Activated CD4-positive, alpha-beta T cell treated with anti-CD3 and anti-CD28 coated beads for 4 hours (primary cell): ENCODE measurements at regions not wholly inside any gene's neighbourhood (a gene's known extent, or its start where the extent isn't known, plus 50 kb on each side); places are given as distances from the start of the nearest gene placed in this dataset.
A peak's percentile ranks its signal among the peaks of the same experiment; 100 is the strongest.

Experiments
- DNase-seq, 2 donors: peaks; one replicate each; pipeline ENCODE4 v3.0.0-alpha.2; 2020

GRCh38 chr11:19558189-19558986 lies 154.2 kb upstream of the NAV2 start:
- DNase-seq = no peak

GRCh38 chr11:19557720-19558140 lies 154.9 kb upstream of the NAV2 start:
- DNase-seq = peak; percentile 52 to 59

GRCh38 chr11:19557185-19557584 lies 155.5 kb upstream of the NAV2 start:
- DNase-seq = no peak

- DNase-seq = no peak
Observed at GRCh38 chr11:19555266-19555665, 157.4 kb upstream of the NAV2 start.

- DNase-seq = peak; percentile 56 to 59
Observed at GRCh38 chr11:19553683-19554333, 158.8 kb upstream of the NAV2 start.

GRCh38 chr11:19552656-19553260 lies 159.9 kb upstream of the NAV2 start:
- no peak for DNase-seq

- DNase-seq = no peak
Observed at GRCh38 chr11:19552161-19552560, 160.5 kb upstream of the NAV2 start.

GRCh38 chr11:19551457-19551856 lies 161.2 kb upstream of the NAV2 start:
- no peak for DNase-seq

- DNase-seq = no peak
Observed at GRCh38 chr11:19547044-19547443, 165.6 kb upstream of the NAV2 start.

- no peak for DNase-seq
Observed at GRCh38 chr11:19546325-19546724, 166.3 kb upstream of the NAV2 start.

- DNase-seq = no peak
Observed at GRCh38 chr11:19541521-19542049, 171.1 kb upstream of the NAV2 start.

- DNase-seq = no peak
Observed at GRCh38 chr11:19539861-19540260, 172.8 kb upstream of the NAV2 start.

GRCh38 chr11:19537803-19538453 lies 174.7 kb upstream of the NAV2 start:
- no peak for DNase-seq

GRCh38 chr11:19536131-19536530 lies 176.5 kb upstream of the NAV2 start:
- no peak for DNase-seq

- DNase-seq = no peak
Observed at GRCh38 chr11:19530505-19530904, 182.1 kb upstream of the NAV2 start.

- no peak for DNase-seq
Observed at GRCh38 chr11:19526119-19526518, 186.5 kb upstream of the NAV2 start.

GRCh38 chr11:19525714-19526113 lies 186.9 kb upstream of the NAV2 start:
- DNase-seq = no peak

GRCh38 chr11:19525276-19525675 lies 187.4 kb upstream of the NAV2 start:
- DNase-seq = no peak

- no peak for DNase-seq
Observed at GRCh38 chr11:19524171-19524671, 188.4 kb upstream of the NAV2 start.

- no peak for DNase-seq
Observed at GRCh38 chr11:19520681-19521080, 192.0 kb upstream of the NAV2 start.

GRCh38 chr11:19519912-19520641 lies 192.6 kb upstream of the NAV2 start:
- no peak for DNase-seq

GRCh38 chr11:19519353-19519752 lies 193.3 kb upstream of the NAV2 start:
- no peak for DNase-seq
